ENCODE measurements at regions not wholly inside any gene's neighbourhood (a gene's known extent, or its start where the extent isn't known, plus 50 kb on each side); places are given as distances from the start of the nearest gene placed in this dataset.

- TF ChIP-seq CTCF (conservative IDR thresholded peaks at IDR 0.05 in 1 of 2, IDR thresholded peaks at IDR 0.05 in 1 of 2; ENCODE audit: extremely low read depth in 1 of 2, insufficient read depth in 1 of 2, low read depth in 1 of 2, low read length in 2 of 2) (no peak), EZH2 (IDR thresholded peaks at IDR 0.05; ENCODE audit: borderline replicate concordance, low read length) (no peak)
These were observed 983.7 kb downstream of the GATA3 start for GRCh38 chr10:9038146-9038714.

Data from mammary epithelial cell (primary cell).